ENCODE measurements at regions not wholly inside any gene's neighbourhood (a gene's known extent, or its start where the extent isn't known, plus 50 kb on each side); places are given as distances from the start of the nearest gene placed in this dataset.

GRCh38 chr5:8585230-8586018 is 716.5 kb downstream of the MTRR start:
- TF ChIP-seq CTCF (IDR thresholded peaks at IDR 0.05) (no peak), EP300 (IDR thresholded peaks at IDR 0.05) (no peak)
